DND-41 (cell line): ENCODE measurements at regions not wholly inside any gene's neighbourhood (a gene's known extent, or its start where the extent isn't known, plus 50 kb on each side); places are given as distances from the start of the nearest gene placed in this dataset.
"Not testable (repeated sequence)": the region's sequence is repeated elsewhere in the genome, so short reads cannot be mapped to it uniquely, and the experiment has no call there.

Experiments
- EZH2 ChIP-seq: IDR thresholded peaks from 3 replicates; pipeline ENCODE4 v1.6.1; 2012; ENCODE audit warnings: borderline replicate concordance, low read depth, mild to moderate bottlenecking, moderate library complexity, low read length, inconsistent platforms; ENCODE audit not compliant: severe bottlenecking
- TF ChIP-seq, protein P1 (sequence below): IDR thresholded peaks from 2 replicates; pipeline ENCODE4 v1.5.1; 2012; ENCODE audit warnings: borderline replicate concordance, low read length, moderate library complexity, mild to moderate bottlenecking; ENCODE audit not compliant: poor library complexity, severe bottlenecking; ENCODE audit errors: extremely low read depth

DNA sequence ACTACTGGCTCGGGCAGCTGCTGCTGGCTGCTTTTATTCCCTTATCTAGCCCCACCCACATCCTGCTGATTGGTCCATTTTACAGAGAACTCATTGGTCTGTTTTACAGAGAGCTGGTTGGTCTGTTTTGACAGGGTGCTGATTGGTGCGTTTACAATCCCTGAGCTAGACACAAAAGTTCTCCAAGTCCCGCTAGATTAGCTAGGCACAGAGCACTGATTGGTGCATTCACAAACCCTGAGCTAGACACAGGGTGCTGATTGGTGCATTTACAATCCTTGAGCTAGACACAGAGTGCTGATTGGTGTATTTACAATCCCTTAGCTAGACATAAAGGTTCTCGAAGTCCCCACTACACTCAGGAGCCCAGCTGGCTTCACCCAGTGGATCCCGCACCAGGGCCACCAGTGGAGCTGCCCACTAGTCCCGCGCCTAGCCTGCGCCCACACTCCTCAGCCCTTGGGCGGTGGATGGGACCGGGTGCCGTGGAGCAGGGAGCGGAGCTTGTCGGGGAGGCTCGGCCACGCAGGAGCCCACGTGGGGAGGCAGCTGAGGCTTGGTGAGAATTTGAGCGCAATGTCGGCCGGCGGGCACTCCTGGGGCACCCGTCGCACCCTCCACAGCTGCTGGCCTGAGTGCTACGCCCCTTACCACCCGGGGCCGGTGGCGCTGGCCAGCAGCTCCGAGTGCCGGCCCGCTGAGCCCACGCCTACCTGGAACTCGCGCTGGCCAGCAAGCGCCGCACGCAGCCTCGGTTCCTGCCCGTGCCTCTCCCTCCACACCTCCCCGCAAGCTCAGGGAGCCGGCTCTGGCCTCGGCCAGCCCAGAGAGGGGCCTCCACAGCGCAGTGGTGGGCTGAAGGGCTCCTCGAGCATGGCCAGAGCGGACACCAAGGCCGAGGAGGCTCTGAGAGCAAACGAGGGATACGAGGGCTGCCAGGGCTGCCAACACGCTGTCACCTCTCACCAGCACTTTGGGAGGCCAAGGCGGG lies 91.1 kb upstream of the HS3ST2 start:
- TF ChIP-seq, protein P1, sequence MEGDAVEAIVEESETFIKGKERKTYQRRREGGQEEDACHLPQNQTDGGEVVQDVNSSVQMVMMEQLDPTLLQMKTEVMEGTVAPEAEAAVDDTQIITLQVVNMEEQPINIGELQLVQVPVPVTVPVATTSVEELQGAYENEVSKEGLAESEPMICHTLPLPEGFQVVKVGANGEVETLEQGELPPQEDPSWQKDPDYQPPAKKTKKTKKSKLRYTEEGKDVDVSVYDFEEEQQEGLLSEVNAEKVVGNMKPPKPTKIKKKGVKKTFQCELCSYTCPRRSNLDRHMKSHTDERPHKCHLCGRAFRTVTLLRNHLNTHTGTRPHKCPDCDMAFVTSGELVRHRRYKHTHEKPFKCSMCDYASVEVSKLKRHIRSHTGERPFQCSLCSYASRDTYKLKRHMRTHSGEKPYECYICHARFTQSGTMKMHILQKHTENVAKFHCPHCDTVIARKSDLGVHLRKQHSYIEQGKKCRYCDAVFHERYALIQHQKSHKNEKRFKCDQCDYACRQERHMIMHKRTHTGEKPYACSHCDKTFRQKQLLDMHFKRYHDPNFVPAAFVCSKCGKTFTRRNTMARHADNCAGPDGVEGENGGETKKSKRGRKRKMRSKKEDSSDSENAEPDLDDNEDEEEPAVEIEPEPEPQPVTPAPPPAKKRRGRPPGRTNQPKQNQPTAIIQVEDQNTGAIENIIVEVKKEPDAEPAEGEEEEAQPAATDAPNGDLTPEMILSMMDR = not testable (repeated sequence)
- not testable (repeated sequence) for TF ChIP-seq EZH2
